CD4-positive, alpha-beta T cell (primary cell): ENCODE measurements at regions not wholly inside any gene's neighbourhood (a gene's known extent, or its start where the extent isn't known, plus 50 kb on each side); places are given as distances from the start of the nearest gene placed in this dataset.
"Not testable (repeated sequence)": the region's sequence is repeated elsewhere in the genome, so short reads cannot be mapped to it uniquely, and the experiment has no call there.

ENCODE experiments used
- ATAC-seq: fragments of 200-7000 bp; cut with Tn5 transposase; one replicate; pipeline ENCODE4 v1.10.0; 2022; ENCODE audit warnings: mild to moderate bottlenecking; ENCODE audit not compliant: poor library complexity
- CTCF ChIA-PET: fragments of 350-600 bp; sonication (Branson Sonifier 250); formaldehyde crosslinking; loops from one replicate; lab custom pipeline; 2021; ENCODE audit warnings: antibody characterized with exemption, inconsistent platforms; lab: Charles Lee
- POLR2A ChIA-PET: fragments of 350-600 bp; sonication (Branson Sonifier 250); formaldehyde crosslinking; loops from one replicate; lab custom pipeline; 2021; ENCODE audit warnings: antibody characterized with exemption, inconsistent platforms; lab: Charles Lee
- DNase-seq, 14 experiments: peaks; one replicate each; pipeline ENCODE4 v3.0.0-alpha.2; 2013 to 2020; ENCODE audit warnings: mixed read lengths in 2 of 14
- H3K27ac ChIP-seq, 2 donors: one replicate each; pipeline versions ENCODE4 v1.5.1 to v1.7.0; 2013; ENCODE audit warnings: low read length in 2 of 2, low read depth in 1 of 2, mild to moderate bottlenecking in 1 of 2
- H3K27me3 ChIP-seq, 2 experiments: 1 replicate in 1 of 2; 2 replicates in 1 of 2; pipeline versions ENCODE4 v1.6.1 to v1.7.0; 2013; ENCODE audit warnings: low read length in 2 of 2, control low read depth in 1 of 2, mild to moderate bottlenecking in 1 of 2, moderate library complexity in 1 of 2; ENCODE audit not compliant: insufficient read depth in 2 of 2, control insufficient read depth in 1 of 2
- H3K36me3 ChIP-seq: one replicate; pipeline ENCODE4 v1.6.1; 2013; ENCODE audit warnings: low read length, control low read depth; ENCODE audit not compliant: insufficient read depth
- H3K4me1 ChIP-seq: one replicate; pipeline ENCODE4 v1.6.1; 2013; ENCODE audit warnings: low read length, control low read depth; ENCODE audit not compliant: insufficient read depth
- H3K4me3 ChIP-seq: one replicate; pipeline ENCODE4 v1.5.1; 2013; ENCODE audit warnings: mild to moderate bottlenecking, low read length, moderate library complexity
- H3K9me3 ChIP-seq, 2 experiments: 1 replicate in 1 of 2; 2 replicates in 1 of 2; pipeline versions ENCODE4 v1.6.1 to v1.7.0; 2013; ENCODE audit warnings: low read length in 2 of 2, mild to moderate bottlenecking in 2 of 2, control low read depth in 1 of 2, moderate library complexity in 1 of 2; ENCODE audit not compliant: control insufficient read depth in 1 of 2, insufficient read depth in 1 of 2
- H3K27ac Mint-ChIP-seq: one replicate; pipeline ENCODE4 v1.8.0; 2020; ENCODE audit warnings: mixed read lengths
- H3K27me3 Mint-ChIP-seq: one replicate; pipeline ENCODE4 v1.8.0; 2021; ENCODE audit warnings: mixed read lengths
- H3K36me3 Mint-ChIP-seq: one replicate; pipeline ENCODE4 v1.8.0; 2021; ENCODE audit warnings: low read depth, mixed read lengths
- H3K4me1 Mint-ChIP-seq: one replicate; pipeline ENCODE4 v1.8.0; 2021; ENCODE audit warnings: low read depth, mixed read lengths
- H3K4me3 Mint-ChIP-seq: one replicate; pipeline ENCODE4 v1.8.0; 2020; ENCODE audit warnings: mild to moderate bottlenecking, mixed read lengths
- H3K9me3 Mint-ChIP-seq: one replicate; pipeline ENCODE4 v1.8.0; 2020; ENCODE audit warnings: mixed read lengths
- intact Hi-C, 2 experiments: fragments of 100-400 bp; cut with DNase I in 1 of 2; cut with micrococcal nuclease in 1 of 2; formaldehyde crosslinking; loops; one replicate each; pipeline versions ENCODE4 v1.15.1 to v1.9.0; 2023 to 2025; cut with DNase I, micrococcal nuclease
- TF ChIP-seq, protein P1 (sequence below): fragments of 200-600 bp; IDR thresholded peaks from one replicate; pipeline ENCODE4 v1.8.0; 2022; ENCODE audit warnings: antibody characterized with exemption, mild to moderate bottlenecking

DNA sequence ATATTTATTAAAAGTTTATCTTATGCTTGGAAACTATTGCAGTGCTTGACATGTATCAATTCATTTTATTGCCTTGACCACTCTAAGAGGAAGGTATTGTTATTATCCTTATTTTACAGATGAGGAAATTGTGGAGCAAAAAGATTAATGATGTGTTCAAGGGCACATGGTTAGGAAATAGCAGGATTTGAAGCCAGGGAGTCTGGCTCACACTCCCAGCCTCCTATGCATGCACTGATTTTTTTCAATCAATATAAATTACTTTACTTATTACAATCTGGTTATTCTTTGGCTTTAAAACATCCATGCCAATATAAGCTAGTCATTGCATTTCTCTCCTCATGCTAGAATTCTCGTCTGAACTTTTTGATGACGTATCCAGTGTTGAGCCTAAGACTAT, 94.2 kb upstream of the TBX5 start:
- intact Hi-C loops, result no loop called here
- Mint-ChIP-seq H3K27me3 (peaks cover 76% of the 10 kb centered on the region), H3K36me3 (no peaks in the 10 kb centered on the region), H3K27ac (no peak overlapping the region), H3K4me3 (no peak overlapping the region), H3K4me1 (no peaks in the 10 kb centered on the region), H3K9me3 (no peaks in the 10 kb centered on the region)
- Histone ChIP-seq H3K27ac (no peak overlapping the region), H3K36me3 (no peaks in the 10 kb centered on the region), H3K9me3 (no peaks in the 10 kb centered on the region), H3K27me3 (peaks cover 11 to 29% of the 10 kb centered on the region in 2 experiments), H3K4me3 (no peak overlapping the region), H3K4me1 (no peaks in the 10 kb centered on the region)
- TF ChIP-seq, protein P1, sequence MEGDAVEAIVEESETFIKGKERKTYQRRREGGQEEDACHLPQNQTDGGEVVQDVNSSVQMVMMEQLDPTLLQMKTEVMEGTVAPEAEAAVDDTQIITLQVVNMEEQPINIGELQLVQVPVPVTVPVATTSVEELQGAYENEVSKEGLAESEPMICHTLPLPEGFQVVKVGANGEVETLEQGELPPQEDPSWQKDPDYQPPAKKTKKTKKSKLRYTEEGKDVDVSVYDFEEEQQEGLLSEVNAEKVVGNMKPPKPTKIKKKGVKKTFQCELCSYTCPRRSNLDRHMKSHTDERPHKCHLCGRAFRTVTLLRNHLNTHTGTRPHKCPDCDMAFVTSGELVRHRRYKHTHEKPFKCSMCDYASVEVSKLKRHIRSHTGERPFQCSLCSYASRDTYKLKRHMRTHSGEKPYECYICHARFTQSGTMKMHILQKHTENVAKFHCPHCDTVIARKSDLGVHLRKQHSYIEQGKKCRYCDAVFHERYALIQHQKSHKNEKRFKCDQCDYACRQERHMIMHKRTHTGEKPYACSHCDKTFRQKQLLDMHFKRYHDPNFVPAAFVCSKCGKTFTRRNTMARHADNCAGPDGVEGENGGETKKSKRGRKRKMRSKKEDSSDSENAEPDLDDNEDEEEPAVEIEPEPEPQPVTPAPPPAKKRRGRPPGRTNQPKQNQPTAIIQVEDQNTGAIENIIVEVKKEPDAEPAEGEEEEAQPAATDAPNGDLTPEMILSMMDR, result no peak
- no peak for DNase-seq
- ChIA-PET CTCF (no interaction called here), POLR2A (no interaction called here)
- ATAC-seq, result no peak

DNA sequence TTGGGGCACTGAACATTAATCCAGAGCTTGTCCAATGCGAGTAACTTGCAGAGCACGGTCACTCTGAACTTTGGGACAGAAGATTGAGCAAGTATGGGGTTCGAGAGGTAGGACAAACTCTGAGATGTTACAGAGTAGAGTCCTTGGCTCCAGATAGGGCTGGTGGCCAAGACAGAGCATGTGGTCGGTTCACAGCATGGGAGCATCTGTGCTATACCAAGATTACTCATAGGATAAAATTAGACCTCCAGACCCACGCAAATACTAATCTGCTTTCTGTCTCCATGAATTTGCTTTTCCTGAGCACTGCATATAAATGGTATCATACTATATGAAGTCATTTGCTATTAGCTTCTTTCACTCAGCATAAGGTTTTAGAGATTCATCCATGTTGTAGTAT, 93.4 kb upstream of the TBX5 start:
- CTCF ChIA-PET, result no interaction called here
- Histone ChIP-seq H3K4me3 (no peak overlapping the region), H3K27me3 (peaks cover 11 to 29% of the 10 kb centered on the region in 2 experiments), H3K9me3 (no peaks in the 10 kb centered on the region), H3K4me1 (no peaks in the 10 kb centered on the region), H3K36me3 (no peaks in the 10 kb centered on the region), H3K27ac (no peak overlapping the region)
- no peak overlapping the region for H3K27ac Mint-ChIP-seq
- H3K27me3 Mint-ChIP-seq, result peaks cover 70% of the 10 kb centered on the region
- no peak for ATAC-seq
- no peaks in the 10 kb centered on the region for H3K9me3 Mint-ChIP-seq
- no peaks in the 10 kb centered on the region for H3K36me3 Mint-ChIP-seq
- intact Hi-C loops, result no loop called here
- POLR2A ChIA-PET, result no interaction called here
- no peak for DNase-seq
- no peaks in the 10 kb centered on the region for H3K4me1 Mint-ChIP-seq
- TF ChIP-seq, protein P1, result no peak
- H3K4me3 Mint-ChIP-seq, result no peak overlapping the region

DNA sequence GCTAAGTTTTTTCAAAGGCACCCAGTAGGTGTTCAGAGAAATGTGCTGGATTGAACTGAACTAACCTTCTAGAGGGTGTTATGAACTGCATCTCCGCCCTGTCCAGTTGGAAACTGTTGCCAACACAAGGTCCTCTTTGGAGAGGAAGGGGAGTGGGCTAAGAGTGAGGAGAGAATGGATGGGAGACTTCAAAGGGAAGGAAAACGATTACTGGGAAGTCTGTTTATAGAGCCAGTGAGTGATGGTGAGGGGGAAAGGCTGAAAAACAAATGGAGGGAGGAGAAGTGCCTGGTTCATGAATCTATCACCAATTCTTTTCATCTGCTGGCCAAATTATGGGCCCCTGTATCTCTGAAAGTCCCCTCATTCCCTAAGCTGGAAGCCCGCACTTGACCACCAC, 86.0 kb upstream of the TBX5 start:
- Histone ChIP-seq H3K27ac (no peak overlapping the region), H3K27me3 (peaks cover 0 to 8% of the 10 kb centered on the region in 2 experiments), H3K9me3 (no peaks in the 10 kb centered on the region), H3K36me3 (no peaks in the 10 kb centered on the region), H3K4me3 (no peak overlapping the region), H3K4me1 (no peaks in the 10 kb centered on the region)
- Mint-ChIP-seq H3K9me3 (no peaks in the 10 kb centered on the region), H3K36me3 (no peaks in the 10 kb centered on the region), H3K27me3 (peaks cover 58% of the 10 kb centered on the region), H3K4me3 (no peak overlapping the region), H3K4me1 (no peaks in the 10 kb centered on the region), H3K27ac (no peak overlapping the region)
- intact Hi-C loops, result no loop called here
- TF ChIP-seq, protein P1, result no peak
- no peak for DNase-seq
- ChIA-PET CTCF (no interaction called here), POLR2A (no interaction called here)
- no peak for ATAC-seq

DNA sequence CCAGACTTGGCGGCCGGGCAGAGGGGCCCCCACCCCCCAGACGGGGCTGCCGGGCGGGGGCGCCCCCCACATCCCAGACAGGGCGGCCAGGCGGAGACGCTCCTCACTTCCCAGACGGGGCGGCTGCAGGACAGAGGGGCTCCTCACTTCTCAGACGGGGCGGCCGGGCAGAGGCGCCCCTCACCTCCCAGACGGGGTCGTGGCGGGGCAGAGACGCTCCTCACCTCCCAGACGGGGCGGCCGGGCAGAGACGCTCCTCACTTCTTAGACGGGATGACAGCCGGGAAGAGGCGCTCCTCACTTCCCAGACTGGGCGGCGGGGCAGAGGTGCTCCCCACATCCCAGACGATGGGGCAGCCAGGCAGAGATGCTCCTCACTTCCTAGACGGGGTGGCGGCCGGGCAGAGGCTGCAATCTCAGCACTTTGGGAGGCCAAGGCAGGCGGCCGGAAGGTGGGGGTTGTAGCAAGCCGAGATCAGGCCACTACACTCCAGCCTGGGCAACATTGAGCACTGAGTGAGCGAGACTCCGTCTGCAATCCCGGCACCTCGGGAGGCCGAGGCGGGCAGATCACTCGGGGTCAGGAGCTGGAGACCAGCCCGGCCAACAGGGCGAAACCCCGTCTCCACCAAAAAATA, 79.0 kb upstream of the TBX5 start:
- ATAC-seq, intact Hi-C loops, POLR2A ChIA-PET, CTCF ChIA-PET, H3K4me3 Mint-ChIP-seq, H3K4me3 ChIP-seq, H3K27ac Mint-ChIP-seq, DNase-seq, H3K4me1 ChIP-seq, H3K27ac ChIP-seq, H3K4me1 Mint-ChIP-seq, H3K36me3 ChIP-seq, H3K36me3 Mint-ChIP-seq, H3K9me3 Mint-ChIP-seq: not testable (repeated sequence)
- Histone ChIP-seq H3K9me3 (peaks cover 0 to 24% of the 10 kb centered on the region in 2 experiments), H3K27me3 (peaks cover 28 to 38% of the 10 kb centered on the region in 2 experiments)
- H3K27me3 Mint-ChIP-seq, result peaks cover 61% of the 10 kb centered on the region
